BJ (cell line): ENCODE measurements at regions not wholly inside any gene's neighbourhood (a gene's known extent, or its start where the extent isn't known, plus 50 kb on each side); places are given as distances from the start of the nearest gene placed in this dataset.
"Not testable (repeated sequence)": the region's sequence is repeated elsewhere in the genome, so short reads cannot be mapped to it uniquely, and the experiment has no call there.

Source experiments
- CTCF ChIA-PET: fragments of 350-600 bp; formaldehyde crosslinking; extraction: SDS; loops from one replicate; lab custom pipeline; 2021; ENCODE audit warnings: antibody characterized with exemption, inconsistent platforms; lab: Yijun Ruan, JAX
- POLR2A ChIA-PET: fragments of 300-600 bp; sonication (Branson Sonifier 250); formaldehyde crosslinking; extraction: SDS; loops from one replicate; lab custom pipeline; 2021; ENCODE audit warnings: antibody characterized with exemption; lab: Charles Lee
- DNase-seq: peaks from one replicate; pipeline ENCODE4 v3.0.0-alpha.2; 2011; ENCODE audit warnings: low read depth
- H3K27me3 ChIP-seq: 2 replicates; pipeline ENCODE4 v1.6.0; 2011; ENCODE audit warnings: low read length; ENCODE audit not compliant: control insufficient read depth, insufficient read depth
- H3K36me3 ChIP-seq: 2 replicates; pipeline ENCODE4 v1.5.1; 2011; ENCODE audit warnings: low read length; ENCODE audit not compliant: control insufficient read depth, insufficient read depth
- H3K4me3 ChIP-seq: 2 replicates; pipeline ENCODE4 v1.5.1; 2011; ENCODE audit warnings: low read depth, mild to moderate bottlenecking, control low read depth, low read length
- TF ChIP-seq, protein P1 (sequence below): IDR thresholded peaks from 2 replicates; pipeline ENCODE4 v1.5.1; 2011; ENCODE audit warnings: low read depth, mild to moderate bottlenecking, control low read depth, inconsistent platforms, low read length, moderate library complexity; ENCODE audit not compliant: insufficient read depth

DNA sequence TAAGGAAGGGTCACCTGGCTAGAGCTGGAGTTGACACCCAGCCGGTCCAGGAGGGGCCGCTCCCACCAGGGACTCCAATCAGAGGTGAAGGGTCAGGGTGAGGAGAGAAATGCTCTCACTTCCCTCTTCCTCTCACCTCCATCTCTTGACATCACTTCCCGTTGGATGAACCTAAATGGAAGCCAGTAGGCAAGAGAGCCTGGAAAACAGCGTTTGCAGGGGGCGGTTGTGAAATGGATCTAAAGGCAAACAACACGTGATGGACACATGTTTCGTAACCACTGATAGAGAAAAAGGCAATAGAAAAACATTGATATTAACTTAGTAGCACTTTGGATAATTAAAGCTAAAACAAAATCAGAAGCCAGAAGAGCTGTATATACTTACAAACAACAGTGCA, 105.6 kb upstream of the FOXA2 start:
- H3K27me3 ChIP-seq = no peaks in the 10 kb centered on the region
- no peak overlapping the region for H3K4me3 ChIP-seq
- H3K36me3 ChIP-seq = no peaks in the 10 kb centered on the region
- ChIA-PET CTCF (interaction anchor here (0.6 to 8.0 kb wide), 17 partner anchors 8 to 660 kb away, joined by 3 to 91 read pairs (median 4); partner anchors contain the start of gene NXT1), POLR2A (no interaction called here)
- TF ChIP-seq, protein P1, sequence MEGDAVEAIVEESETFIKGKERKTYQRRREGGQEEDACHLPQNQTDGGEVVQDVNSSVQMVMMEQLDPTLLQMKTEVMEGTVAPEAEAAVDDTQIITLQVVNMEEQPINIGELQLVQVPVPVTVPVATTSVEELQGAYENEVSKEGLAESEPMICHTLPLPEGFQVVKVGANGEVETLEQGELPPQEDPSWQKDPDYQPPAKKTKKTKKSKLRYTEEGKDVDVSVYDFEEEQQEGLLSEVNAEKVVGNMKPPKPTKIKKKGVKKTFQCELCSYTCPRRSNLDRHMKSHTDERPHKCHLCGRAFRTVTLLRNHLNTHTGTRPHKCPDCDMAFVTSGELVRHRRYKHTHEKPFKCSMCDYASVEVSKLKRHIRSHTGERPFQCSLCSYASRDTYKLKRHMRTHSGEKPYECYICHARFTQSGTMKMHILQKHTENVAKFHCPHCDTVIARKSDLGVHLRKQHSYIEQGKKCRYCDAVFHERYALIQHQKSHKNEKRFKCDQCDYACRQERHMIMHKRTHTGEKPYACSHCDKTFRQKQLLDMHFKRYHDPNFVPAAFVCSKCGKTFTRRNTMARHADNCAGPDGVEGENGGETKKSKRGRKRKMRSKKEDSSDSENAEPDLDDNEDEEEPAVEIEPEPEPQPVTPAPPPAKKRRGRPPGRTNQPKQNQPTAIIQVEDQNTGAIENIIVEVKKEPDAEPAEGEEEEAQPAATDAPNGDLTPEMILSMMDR = no peak
- no peak for DNase-seq

DNA sequence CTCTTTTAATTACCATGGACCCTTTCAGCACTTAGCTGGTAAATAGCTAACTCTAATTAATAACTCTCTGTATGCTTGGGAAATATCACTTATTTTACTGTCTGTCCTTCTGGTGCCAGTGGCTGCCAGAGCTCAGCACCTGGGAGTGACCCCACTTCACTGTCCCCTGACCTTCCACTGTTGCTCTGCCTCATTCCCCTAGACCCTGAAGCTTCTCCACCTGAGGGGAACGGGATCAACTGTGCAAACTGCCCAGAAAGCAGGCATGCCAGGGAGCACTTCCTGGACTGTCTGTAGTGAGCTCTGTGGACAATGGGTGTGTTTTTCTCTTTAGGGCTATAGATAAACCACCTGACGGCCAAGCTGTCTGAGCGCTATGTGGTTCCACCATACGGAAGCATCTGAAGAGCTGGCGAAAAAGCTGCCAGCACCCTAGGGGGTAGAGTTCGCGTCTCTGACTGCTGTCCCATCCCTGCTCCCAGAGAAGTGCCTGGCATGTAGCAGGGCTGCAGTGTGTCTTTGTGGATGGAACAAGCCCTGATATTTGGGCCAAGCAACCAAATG, 106.3 kb upstream of the FOXA2 start:
- Histone ChIP-seq H3K36me3 (no peaks in the 10 kb centered on the region), H3K4me3 (no peak overlapping the region), H3K27me3 (no peaks in the 10 kb centered on the region)
- TF ChIP-seq, protein P1 = no peak
- DNase-seq = no peak
- CTCF ChIA-PET = interaction anchor here (0.8 to 8.0 kb wide), 17 partner anchors 9 to 659 kb away, joined by 3 to 91 read pairs (median 4); partner anchors contain the start of gene NXT1
- POLR2A ChIA-PET = no interaction called here

DNA sequence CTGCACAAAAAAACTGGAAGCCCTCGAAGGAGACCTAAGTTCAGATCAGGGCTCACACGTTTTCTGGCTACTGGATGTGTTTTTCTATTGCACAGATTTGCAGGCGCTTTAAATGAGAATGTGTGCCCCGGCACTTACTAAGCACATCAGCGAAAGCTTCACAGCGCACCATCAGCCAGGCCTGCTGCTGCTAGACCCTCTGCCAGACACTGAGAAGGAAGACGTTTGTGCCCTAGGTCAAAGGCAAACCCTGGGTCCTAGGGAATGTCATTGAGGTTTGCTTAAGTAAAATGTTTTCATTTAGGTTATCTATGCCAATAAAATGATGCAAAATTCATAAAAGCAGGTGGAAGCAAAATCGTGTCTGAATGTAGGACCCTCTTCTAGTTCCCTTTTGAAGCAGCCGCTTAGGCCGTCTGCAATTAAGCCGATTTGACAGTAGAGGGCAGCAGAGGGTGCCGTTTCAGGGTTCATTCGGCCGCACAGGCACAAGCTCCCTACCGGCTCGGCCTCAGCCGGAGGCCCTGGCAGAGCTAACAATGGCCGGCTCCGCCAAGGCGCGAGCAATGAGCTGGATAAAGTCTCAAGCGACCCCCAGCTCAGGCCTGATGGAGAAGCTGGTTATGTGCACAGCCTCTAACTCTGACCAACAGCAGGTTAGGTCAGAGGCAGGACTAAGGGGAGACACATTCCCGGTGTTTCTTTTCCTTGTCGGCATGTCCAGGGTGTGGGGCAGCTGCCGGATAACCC, 107.2 kb upstream of the FOXA2 start:
- Histone ChIP-seq H3K27me3 (no peaks in the 10 kb centered on the region), H3K36me3 (no peaks in the 10 kb centered on the region), H3K4me3 (no peak overlapping the region)
- POLR2A ChIA-PET = interaction anchor here (0.6 kb wide), 1 partner anchor 282 kb away, joined by 5 read pairs; no protein-coding TSS in a partner anchor
- DNase-seq = no peak
- CTCF ChIA-PET = interaction anchor here (0.6 to 8.0 kb wide), 46 partner anchors 9 to 715 kb away, joined by 3 to 91 read pairs (median 4); partner anchors contain the start of gene NXT1
- TF ChIP-seq, protein P1 = peak; percentile 85

DNA sequence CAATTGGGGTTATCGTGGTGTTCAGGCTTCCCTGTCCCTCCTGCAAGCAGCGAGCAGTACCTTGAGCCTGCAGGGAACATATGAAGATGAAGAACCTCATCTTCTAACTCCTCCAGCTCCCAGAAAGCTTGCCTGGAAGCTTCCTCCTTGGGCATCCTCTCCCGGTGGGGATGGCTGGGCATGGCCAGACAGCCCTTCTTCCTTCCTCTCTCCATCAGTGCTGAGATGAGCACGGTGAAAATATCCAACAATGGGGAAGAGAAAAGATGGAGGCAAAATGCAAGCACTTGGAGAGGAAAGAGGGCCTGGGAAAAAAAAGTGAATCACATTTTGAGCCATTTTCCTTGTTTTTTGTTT, 107.7 kb upstream of the FOXA2 start:
- H3K4me3 ChIP-seq = no peak overlapping the region
- ChIA-PET POLR2A (no interaction called here), CTCF (interaction anchor here (0.6 to 8.0 kb wide), 43 partner anchors 9 to 715 kb away, joined by 3 to 91 read pairs (median 4); partner anchors contain the start of gene NXT1)
- H3K36me3 ChIP-seq = no peaks in the 10 kb centered on the region
- no peak for DNase-seq
- no peaks in the 10 kb centered on the region for H3K27me3 ChIP-seq
- TF ChIP-seq, protein P1 = no peak

DNA sequence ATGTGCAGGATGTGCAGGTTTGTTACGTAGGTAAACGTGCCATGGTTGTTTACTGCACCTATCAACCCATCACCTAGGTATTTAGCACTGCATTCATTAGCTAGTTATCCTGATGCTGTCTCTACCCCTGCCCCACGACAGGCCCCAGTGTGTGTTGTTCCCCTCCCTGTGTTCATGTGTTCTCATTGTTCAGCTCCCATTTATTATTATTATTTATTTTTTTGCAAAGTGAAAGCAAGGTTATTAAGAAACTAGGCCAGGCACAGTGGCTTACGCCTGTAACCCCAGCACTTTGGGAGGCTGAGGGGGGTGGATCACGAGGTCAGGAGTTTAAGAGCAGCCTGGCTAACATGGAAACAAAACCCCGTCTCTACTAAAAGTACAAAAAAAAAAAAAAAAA, 108.2 kb upstream of the FOXA2 start:
- POLR2A ChIA-PET, DNase-seq, H3K4me3 ChIP-seq, H3K27me3 ChIP-seq, H3K36me3 ChIP-seq: not testable (repeated sequence)
- CTCF ChIA-PET = interaction anchor here (0.7 to 8.0 kb wide), 21 partner anchors 8 to 647 kb away, joined by 3 to 91 read pairs (median 6); no protein-coding TSS in a partner anchor
